ENCODE measurements at regions not wholly inside any gene's neighbourhood (a gene's known extent, or its start where the extent isn't known, plus 50 kb on each side); places are given as distances from the start of the nearest gene placed in this dataset.

DNA sequence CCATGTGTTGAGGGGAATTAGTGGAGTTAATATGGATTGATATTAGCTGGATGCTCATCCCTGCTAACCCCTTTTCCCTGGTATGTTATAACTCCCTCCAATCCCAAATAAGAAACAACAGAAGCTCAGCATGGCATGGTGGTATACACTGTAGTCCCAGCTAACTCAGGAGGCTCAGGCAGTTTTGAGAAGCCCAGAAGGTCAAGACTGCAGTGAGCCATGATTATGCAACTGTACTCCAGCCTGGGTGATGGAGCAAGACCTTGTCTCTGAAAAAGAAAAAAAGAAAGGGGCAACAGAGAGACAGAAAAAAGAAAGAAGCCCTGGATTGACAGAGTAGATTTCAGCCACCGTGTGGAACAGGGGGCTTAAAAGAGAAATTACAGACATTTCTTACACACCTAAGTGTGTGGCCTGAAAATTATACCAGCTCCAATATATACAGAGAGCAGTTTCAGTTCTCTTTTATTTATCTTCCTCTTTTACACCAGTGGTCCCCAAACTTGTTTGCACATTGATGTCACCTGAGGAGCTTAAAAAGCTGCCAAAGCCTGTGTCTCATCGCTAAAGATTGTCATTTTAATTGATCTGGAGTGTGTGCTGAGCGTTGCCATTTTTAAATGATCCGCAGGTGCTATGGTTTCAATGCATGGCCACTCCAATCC, 203.6 kb downstream of the UBE2E3 start:
- TF ChIP-seq ZFP30 (CRISPR knock-in tag; IDR thresholded peaks at IDR 0.05) (no peak), ZNF565 (CRISPR knock-in tag; conservative IDR thresholded peaks at IDR 0.05; ENCODE audit: low read depth) (no peak), ZFP3 (CRISPR knock-in tag; IDR thresholded peaks at IDR 0.05) (no peak), PATZ1 (CRISPR knock-in tag; IDR thresholded peaks at IDR 0.05; ENCODE audit: borderline replicate concordance) (no peak)

Measured in SK-N-SH treated with all-trans-retinoic acid at 6 μM for 48 hours (cell line).